Esophagus squamous epithelium (tissue), 4 donors: ENCODE measurements at regions not wholly inside any gene's neighbourhood (a gene's known extent, or its start where the extent isn't known, plus 50 kb on each side); places are given as distances from the start of the nearest gene placed in this dataset.

Experiments
- POLR2A ChIP-seq, 4 donors: fragments of 450-650 bp; IDR thresholded peaks; one replicate each; pipeline ENCODE4 v1.6.1; 2017; ENCODE audit warnings: antibody characterized with exemption in 4 of 4, mild to moderate bottlenecking in 4 of 4, moderate library complexity in 3 of 4
- TF ChIP-seq, protein P1 (sequence below), 6 experiments: fragments of 450-650 bp in 4 of 6; fragments of 200-600 bp in 2 of 6; sonication (generic) in 2 of 6; IDR thresholded peaks; one replicate each; pipeline ENCODE4 v1.5.1; 2016 to 2019; ENCODE audit warnings: antibody characterized with exemption in 6 of 6, mild to moderate bottlenecking in 4 of 6, moderate library complexity in 4 of 6

GRCh38 chr7:84337429-84337828 lies 142.8 kb upstream of the SEMA3A start:
- TF ChIP-seq, protein P1, sequence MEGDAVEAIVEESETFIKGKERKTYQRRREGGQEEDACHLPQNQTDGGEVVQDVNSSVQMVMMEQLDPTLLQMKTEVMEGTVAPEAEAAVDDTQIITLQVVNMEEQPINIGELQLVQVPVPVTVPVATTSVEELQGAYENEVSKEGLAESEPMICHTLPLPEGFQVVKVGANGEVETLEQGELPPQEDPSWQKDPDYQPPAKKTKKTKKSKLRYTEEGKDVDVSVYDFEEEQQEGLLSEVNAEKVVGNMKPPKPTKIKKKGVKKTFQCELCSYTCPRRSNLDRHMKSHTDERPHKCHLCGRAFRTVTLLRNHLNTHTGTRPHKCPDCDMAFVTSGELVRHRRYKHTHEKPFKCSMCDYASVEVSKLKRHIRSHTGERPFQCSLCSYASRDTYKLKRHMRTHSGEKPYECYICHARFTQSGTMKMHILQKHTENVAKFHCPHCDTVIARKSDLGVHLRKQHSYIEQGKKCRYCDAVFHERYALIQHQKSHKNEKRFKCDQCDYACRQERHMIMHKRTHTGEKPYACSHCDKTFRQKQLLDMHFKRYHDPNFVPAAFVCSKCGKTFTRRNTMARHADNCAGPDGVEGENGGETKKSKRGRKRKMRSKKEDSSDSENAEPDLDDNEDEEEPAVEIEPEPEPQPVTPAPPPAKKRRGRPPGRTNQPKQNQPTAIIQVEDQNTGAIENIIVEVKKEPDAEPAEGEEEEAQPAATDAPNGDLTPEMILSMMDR (IDR thresholded peaks at IDR 0.05), result no peak
- TF ChIP-seq POLR2A (IDR thresholded peaks at IDR 0.05), result no peak
